KMS-11 (cell line): ENCODE measurements at regions not wholly inside any gene's neighbourhood (a gene's known extent, or its start where the extent isn't known, plus 50 kb on each side); places are given as distances from the start of the nearest gene placed in this dataset.

Experiments used
- H2AFZ ChIP-seq: fragments of 200-600 bp; sonication (generic); 2 replicates; pipeline ENCODE4 v1.6.1; 2016; ENCODE audit warnings: antibody characterized with exemption, mixed run types, low read depth
- H3K27ac ChIP-seq: fragments of 200-600 bp; sonication (generic); 2 replicates; pipeline ENCODE4 v1.6.1; 2016; ENCODE audit warnings: mild to moderate bottlenecking, mixed run types
- H3K27me3 ChIP-seq: fragments of 200-600 bp; sonication (generic); 2 replicates; pipeline ENCODE4 v1.6.1; 2017; ENCODE audit warnings: mild to moderate bottlenecking, low read depth, mixed run types, moderate library complexity; ENCODE audit not compliant: insufficient read depth
- H3K36me3 ChIP-seq: fragments of 200-600 bp; sonication (generic); 2 replicates; pipeline ENCODE4 v1.6.1; 2017; ENCODE audit warnings: mild to moderate bottlenecking, mixed run types; ENCODE audit not compliant: insufficient read depth
- H3K4me1 ChIP-seq: fragments of 200-600 bp; sonication (generic); 2 replicates; pipeline ENCODE4 v1.6.1; 2016; ENCODE audit warnings: mild to moderate bottlenecking, low read depth, mixed run types; ENCODE audit not compliant: poor library complexity, severe bottlenecking
- H3K4me2 ChIP-seq: fragments of 200-600 bp; sonication (generic); 2 replicates; pipeline ENCODE4 v1.7.0; 2016; ENCODE audit warnings: mild to moderate bottlenecking, mixed run types
- H3K4me3 ChIP-seq: fragments of 200-600 bp; sonication (generic); IDR thresholded peaks from 2 replicates; pipeline ENCODE4 v1.6.1; 2017; ENCODE audit warnings: low read depth, low read length, mixed read lengths; ENCODE audit not compliant: insufficient read depth
- H3K79me2 ChIP-seq: fragments of 200-600 bp; sonication (generic); 2 replicates; pipeline ENCODE4 v1.6.1; 2016; ENCODE audit warnings: low read depth, mixed run types; ENCODE audit not compliant: insufficient read depth
- H3K9ac ChIP-seq: fragments of 200-600 bp; sonication (generic); 2 replicates; pipeline ENCODE4 v1.6.1; 2016; ENCODE audit warnings: mild to moderate bottlenecking, mixed run types
- H4K20me1 ChIP-seq: fragments of 200-600 bp; sonication (generic); 2 replicates; pipeline ENCODE4 v1.6.1; 2016; ENCODE audit warnings: mild to moderate bottlenecking, mixed run types; ENCODE audit not compliant: insufficient read depth
- CTCF ChIP-seq: fragments of 200-600 bp; sonication (generic); conservative IDR thresholded peaks from 2 replicates; pipeline ENCODE4 v1.6.1; 2017; ENCODE audit warnings: low read depth, mild to moderate bottlenecking, antibody characterized with exemption, low read length, moderate library complexity, mixed read lengths

DNA sequence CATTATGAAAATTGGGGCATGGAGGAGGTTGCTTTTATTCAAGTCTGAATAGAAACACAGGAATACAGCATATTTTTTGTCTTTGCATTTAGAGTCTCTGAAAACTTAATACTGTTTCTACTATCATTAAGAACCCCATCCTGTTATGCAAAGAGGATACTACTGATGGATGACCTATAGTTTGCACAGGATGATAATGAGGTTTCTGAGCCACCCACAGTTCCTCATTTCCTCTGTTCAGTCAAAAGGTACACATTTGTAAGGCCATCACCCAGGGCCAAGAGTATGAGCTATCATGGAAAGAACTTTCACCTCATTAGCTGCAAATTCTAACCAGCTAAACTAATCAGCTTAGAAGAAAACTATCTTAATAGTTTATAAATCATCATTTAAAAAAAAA is 213.0 kb upstream of the CHRM2 start:
- Histone ChIP-seq H3K9ac (no peak overlapping the region), H3K27me3 (no peaks in the 10 kb centered on the region), H3K79me2 (no peaks in the 10 kb centered on the region), H4K20me1 (no peaks in the 10 kb centered on the region), H2AFZ (no peak overlapping the region), H3K4me3 (no peak overlapping the region), H3K27ac (no peak overlapping the region), H3K4me1 (no peaks in the 10 kb centered on the region), H3K4me2 (no peak overlapping the region), H3K36me3 (no peaks in the 10 kb centered on the region)
- TF ChIP-seq CTCF = no peak

GRCh38 chr7:136654406-136654805 is 214.0 kb upstream of the CHRM2 start:
- Histone ChIP-seq H3K79me2 (no peaks in the 10 kb centered on the region), H3K27me3 (no peaks in the 10 kb centered on the region), H3K4me1 (no peaks in the 10 kb centered on the region), H4K20me1 (no peaks in the 10 kb centered on the region), H2AFZ (no peak overlapping the region), H3K4me2 (no peak overlapping the region), H3K4me3 (no peak overlapping the region), H3K9ac (no peak overlapping the region), H3K36me3 (no peaks in the 10 kb centered on the region), H3K27ac (no peak overlapping the region)
- no peak for TF ChIP-seq CTCF

DNA sequence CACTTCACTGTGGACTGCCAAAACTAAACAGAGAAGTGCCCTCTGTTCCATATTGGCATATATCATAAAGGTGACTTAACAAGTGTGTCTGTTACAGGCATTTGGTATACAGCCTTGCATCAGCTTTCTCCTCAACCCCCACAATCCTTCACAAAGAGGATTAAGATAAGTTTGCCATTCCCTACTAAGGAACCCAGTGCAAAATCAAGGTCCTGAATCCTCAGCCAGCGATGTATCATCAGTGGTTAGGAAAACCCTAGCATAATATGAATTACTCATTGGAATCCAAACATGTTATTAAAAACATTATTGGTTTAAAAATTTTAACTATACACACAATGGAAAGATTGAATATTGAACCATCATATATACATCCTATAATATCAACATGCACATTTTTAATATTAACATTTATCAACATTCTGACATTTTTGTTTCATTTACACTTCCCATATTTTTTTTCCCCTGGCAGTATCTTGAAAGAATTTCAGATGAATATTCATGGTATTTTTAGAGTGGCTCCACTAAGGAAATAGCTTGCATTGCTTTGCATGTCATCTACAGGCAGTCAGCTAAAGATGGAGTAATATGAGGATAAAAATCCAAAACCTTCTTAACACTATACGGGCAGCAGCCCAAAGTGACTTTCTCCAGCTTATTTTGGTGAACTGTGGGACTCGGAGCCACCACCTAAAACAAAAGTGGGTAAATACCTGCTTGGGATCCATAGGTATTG is 215.6 kb upstream of the CHRM2 start:
- no peak overlapping the region for H3K4me3 ChIP-seq
- no peak overlapping the region for H3K9ac ChIP-seq
- no peaks in the 10 kb centered on the region for H3K79me2 ChIP-seq
- H3K27me3 ChIP-seq = no peaks in the 10 kb centered on the region
- no peaks in the 10 kb centered on the region for H4K20me1 ChIP-seq
- H3K4me1 ChIP-seq = no peaks in the 10 kb centered on the region
- H3K27ac ChIP-seq = no peak overlapping the region
- no peak for TF ChIP-seq CTCF
- H2AFZ ChIP-seq = no peak overlapping the region
- no peak overlapping the region for H3K4me2 ChIP-seq
- H3K36me3 ChIP-seq = no peaks in the 10 kb centered on the region

DNA sequence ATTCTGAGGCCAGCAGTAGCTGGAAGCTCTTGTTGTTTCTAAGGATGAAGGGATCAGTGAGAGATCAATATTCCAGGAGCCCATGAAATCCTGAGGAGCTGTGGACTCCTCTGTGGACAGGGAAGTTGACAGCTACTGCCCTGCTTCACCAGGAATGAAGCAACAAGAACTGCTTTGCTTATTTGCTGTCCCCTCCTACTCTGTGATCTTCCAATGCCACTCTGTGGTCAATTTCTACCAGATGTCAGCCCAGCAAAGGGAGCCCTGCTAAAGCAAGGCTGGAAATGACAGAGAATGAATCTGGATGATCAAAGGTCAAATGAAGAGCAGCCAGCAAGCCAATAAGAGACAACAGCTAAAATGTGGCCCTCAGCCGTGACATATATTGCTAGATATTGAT is 227.5 kb upstream of the CHRM2 start:
- Histone ChIP-seq H4K20me1 (no peaks in the 10 kb centered on the region), H3K4me2 (no peak overlapping the region), H3K4me3 (no peak overlapping the region), H3K9ac (no peak overlapping the region), H3K27me3 (no peaks in the 10 kb centered on the region), H2AFZ (no peak overlapping the region), H3K4me1 (no peaks in the 10 kb centered on the region), H3K79me2 (no peaks in the 10 kb centered on the region), H3K36me3 (no peaks in the 10 kb centered on the region), H3K27ac (no peak overlapping the region)
- no peak for TF ChIP-seq CTCF
